ENCODE measurements at regions not wholly inside any gene's neighbourhood (a gene's known extent, or its start where the extent isn't known, plus 50 kb on each side); places are given as distances from the start of the nearest gene placed in this dataset.

- TF ChIP-seq, protein P1, sequence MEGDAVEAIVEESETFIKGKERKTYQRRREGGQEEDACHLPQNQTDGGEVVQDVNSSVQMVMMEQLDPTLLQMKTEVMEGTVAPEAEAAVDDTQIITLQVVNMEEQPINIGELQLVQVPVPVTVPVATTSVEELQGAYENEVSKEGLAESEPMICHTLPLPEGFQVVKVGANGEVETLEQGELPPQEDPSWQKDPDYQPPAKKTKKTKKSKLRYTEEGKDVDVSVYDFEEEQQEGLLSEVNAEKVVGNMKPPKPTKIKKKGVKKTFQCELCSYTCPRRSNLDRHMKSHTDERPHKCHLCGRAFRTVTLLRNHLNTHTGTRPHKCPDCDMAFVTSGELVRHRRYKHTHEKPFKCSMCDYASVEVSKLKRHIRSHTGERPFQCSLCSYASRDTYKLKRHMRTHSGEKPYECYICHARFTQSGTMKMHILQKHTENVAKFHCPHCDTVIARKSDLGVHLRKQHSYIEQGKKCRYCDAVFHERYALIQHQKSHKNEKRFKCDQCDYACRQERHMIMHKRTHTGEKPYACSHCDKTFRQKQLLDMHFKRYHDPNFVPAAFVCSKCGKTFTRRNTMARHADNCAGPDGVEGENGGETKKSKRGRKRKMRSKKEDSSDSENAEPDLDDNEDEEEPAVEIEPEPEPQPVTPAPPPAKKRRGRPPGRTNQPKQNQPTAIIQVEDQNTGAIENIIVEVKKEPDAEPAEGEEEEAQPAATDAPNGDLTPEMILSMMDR (IDR thresholded peaks at IDR 0.05), result no peak
- TF ChIP-seq EZH2 (IDR thresholded peaks at IDR 0.05) (no peak), EZH2phosphoT487 (IDR thresholded peaks at IDR 0.05) (no peak)
Measured at GRCh38 chr4:54495091-54495490, 162.7 kb upstream of the KIT start.

All from neural progenitor cell (in vitro differentiated cells).